ENCODE measurements at regions not wholly inside any gene's neighbourhood (a gene's known extent, or its start where the extent isn't known, plus 50 kb on each side); places are given as distances from the start of the nearest gene placed in this dataset.
"Not testable (repeated sequence)": the region's sequence is repeated elsewhere in the genome, so short reads cannot be mapped to it uniquely, and the experiment has no call there.

DNA sequence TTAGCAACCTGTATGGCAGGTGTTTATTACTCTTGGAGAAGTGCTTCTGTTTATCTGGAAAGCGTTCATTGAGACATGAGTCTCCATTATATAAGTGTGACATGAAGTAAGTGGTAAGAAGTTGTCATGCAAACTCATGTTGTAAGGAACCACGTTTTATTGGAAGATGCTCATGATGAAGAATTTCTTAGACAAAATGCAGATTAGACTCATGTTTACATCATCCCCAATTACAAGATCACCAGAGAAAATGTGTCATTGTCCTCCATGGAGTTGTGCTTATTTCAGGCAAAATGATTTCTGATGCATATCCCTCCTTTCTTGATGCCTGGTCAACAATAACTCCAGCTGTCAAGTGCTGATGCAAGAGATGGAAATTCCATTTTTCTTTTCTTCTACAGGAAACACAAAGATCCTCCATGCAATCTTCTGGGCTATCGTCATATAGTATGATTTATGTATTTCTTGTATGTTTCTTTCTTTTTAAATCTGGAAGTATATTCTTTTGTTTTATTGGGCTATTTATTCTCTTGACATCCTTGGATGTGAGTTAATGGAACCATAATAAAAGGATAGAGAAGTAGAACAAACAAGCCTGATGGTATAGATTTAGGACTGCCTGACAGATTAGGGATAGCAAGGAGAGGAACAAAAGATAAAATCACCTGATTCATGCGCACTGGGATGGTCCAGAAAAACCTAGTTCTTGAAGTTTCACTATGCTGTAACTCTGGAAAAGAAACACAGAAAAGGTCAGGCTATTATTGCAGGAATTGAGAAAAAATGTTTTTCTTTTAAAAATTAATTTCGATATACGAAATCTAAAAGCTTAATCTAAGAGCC, 50.7 kb upstream of the DIAPH3 start:
- Histone ChIP-seq H3K4me1 (ENCODE audit: control insufficient read depth, low read depth, low read length) (no peaks in the 10 kb centered on the region), H3K27me3 (ENCODE audit: control insufficient read depth, insufficient read depth, low read length) (no peaks in the 10 kb centered on the region), H3K27ac (ENCODE audit: low read length) (no peak overlapping the region), H3K9ac (ENCODE audit: low read length) (no peak overlapping the region), H3K36me3 (ENCODE audit: control insufficient read depth, low read depth, low read length) (no peaks in the 10 kb centered on the region), H3K9me3 (ENCODE audit: control insufficient read depth, low read depth, low read length) (no peaks in the 10 kb centered on the region), H3K4me3 (ENCODE audit: low read length) (no peak overlapping the region)

- no peaks in the 10 kb centered on the region for H3K36me3 ChIP-seq (ENCODE audit: control insufficient read depth, low read depth, low read length)
- H3K4me1 ChIP-seq (ENCODE audit: control insufficient read depth, low read depth, low read length), result no peaks in the 10 kb centered on the region
- H3K27me3 ChIP-seq (ENCODE audit: control insufficient read depth, insufficient read depth, low read length), result no peaks in the 10 kb centered on the region
- no peak overlapping the region for H3K27ac ChIP-seq (ENCODE audit: low read length)
- no peak overlapping the region for H3K9ac ChIP-seq (ENCODE audit: low read length)
- no peaks in the 10 kb centered on the region for H3K9me3 ChIP-seq (ENCODE audit: control insufficient read depth, low read depth, low read length)
- H3K4me3 ChIP-seq (ENCODE audit: low read length), result no peak overlapping the region
Measured at GRCh38 chr13:60220072-60220471, 56.3 kb upstream of the DIAPH3 start.

GRCh38 chr13:60221581-60221980, 57.9 kb upstream of the DIAPH3 start:
- H3K27me3 ChIP-seq (ENCODE audit: control insufficient read depth, insufficient read depth, low read length), result no peaks in the 10 kb centered on the region
- H3K27ac ChIP-seq (ENCODE audit: low read length), result no peak overlapping the region
- H3K9ac ChIP-seq (ENCODE audit: low read length), result no peak overlapping the region
- H3K4me1 ChIP-seq (ENCODE audit: control insufficient read depth, low read depth, low read length), result no peaks in the 10 kb centered on the region
- no peak overlapping the region for H3K4me3 ChIP-seq (ENCODE audit: low read length)
- H3K36me3 ChIP-seq (ENCODE audit: control insufficient read depth, low read depth, low read length), result no peaks in the 10 kb centered on the region
- H3K9me3 ChIP-seq (ENCODE audit: control insufficient read depth, low read depth, low read length), result no peaks in the 10 kb centered on the region

DNA sequence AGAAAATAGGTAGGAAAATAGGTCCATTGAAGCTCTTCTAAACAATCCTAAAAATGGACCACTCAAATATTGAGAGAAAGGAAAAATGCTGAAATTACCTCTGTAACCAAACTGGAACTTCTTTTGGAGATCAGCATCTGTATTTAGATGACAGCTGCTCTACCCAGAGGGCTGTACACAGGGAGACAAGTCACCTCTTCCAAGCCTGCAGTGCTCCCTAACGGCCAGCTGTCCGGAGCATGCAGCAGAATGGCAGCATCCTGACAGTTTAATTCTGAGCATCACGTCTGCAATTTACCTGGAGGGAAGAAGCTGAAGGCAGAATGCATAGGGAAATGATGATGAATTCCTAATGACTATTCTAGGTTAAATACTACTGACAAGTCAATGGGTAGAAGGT, 62.8 kb upstream of the DIAPH3 start:
- no peak overlapping the region for H3K4me3 ChIP-seq (ENCODE audit: low read length)
- no peak overlapping the region for H3K27ac ChIP-seq (ENCODE audit: low read length)
- no peaks in the 10 kb centered on the region for H3K27me3 ChIP-seq (ENCODE audit: control insufficient read depth, insufficient read depth, low read length)
- H3K36me3 ChIP-seq (ENCODE audit: control insufficient read depth, low read depth, low read length), result no peaks in the 10 kb centered on the region
- H3K9me3 ChIP-seq (ENCODE audit: control insufficient read depth, low read depth, low read length), result no peaks in the 10 kb centered on the region
- no peaks in the 10 kb centered on the region for H3K4me1 ChIP-seq (ENCODE audit: control insufficient read depth, low read depth, low read length)
- H3K9ac ChIP-seq (ENCODE audit: low read length), result no peak overlapping the region

- H3K4me3 ChIP-seq (ENCODE audit: low read length), result no peak overlapping the region
- H3K27ac ChIP-seq (ENCODE audit: low read length), result no peak overlapping the region
- no peaks in the 10 kb centered on the region for H3K27me3 ChIP-seq (ENCODE audit: control insufficient read depth, insufficient read depth, low read length)
Measured at GRCh38 chr13:60227158-60227557, 63.4 kb upstream of the DIAPH3 start.

DNA sequence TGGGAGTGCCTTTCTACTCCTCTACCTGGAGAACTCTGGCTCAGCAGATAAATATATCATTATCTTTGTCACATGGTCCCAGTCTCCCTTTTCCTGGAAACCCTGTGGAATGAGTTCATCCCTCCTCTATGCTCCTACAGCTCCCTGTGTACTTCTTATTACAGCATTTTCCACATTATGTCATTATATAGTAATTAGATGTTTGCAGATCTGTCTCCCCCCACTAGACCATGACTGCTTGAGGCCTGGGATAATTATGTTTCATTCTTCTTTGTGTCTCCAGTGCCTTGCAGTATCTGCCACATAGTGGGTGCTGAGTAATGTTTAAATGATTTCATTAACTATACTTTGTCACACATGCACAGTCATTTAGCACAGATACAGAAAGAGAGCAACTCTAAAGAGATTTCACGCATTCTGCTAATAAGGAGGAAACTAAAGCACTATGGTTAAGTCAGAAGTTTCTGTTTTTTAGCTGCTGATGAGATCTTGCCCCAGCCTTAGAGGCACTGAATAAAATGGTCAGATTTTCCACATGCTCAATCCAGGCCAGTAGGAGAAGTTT, 66.1 kb upstream of the DIAPH3 start:
- H3K4me3 ChIP-seq (ENCODE audit: low read length), result no peak overlapping the region
- H3K9me3 ChIP-seq (ENCODE audit: control insufficient read depth, low read depth, low read length), result no peaks in the 10 kb centered on the region
- H3K4me1 ChIP-seq (ENCODE audit: control insufficient read depth, low read depth, low read length), result no peaks in the 10 kb centered on the region
- no peaks in the 10 kb centered on the region for H3K27me3 ChIP-seq (ENCODE audit: control insufficient read depth, insufficient read depth, low read length)
- no peak overlapping the region for H3K27ac ChIP-seq (ENCODE audit: low read length)
- no peaks in the 10 kb centered on the region for H3K36me3 ChIP-seq (ENCODE audit: control insufficient read depth, low read depth, low read length)
- H3K9ac ChIP-seq (ENCODE audit: low read length), result no peak overlapping the region

More at GRCh38 chr13:60227158-60227557, 63.4 kb upstream of the DIAPH3 start:
- no peaks in the 10 kb centered on the region for H3K36me3 ChIP-seq (ENCODE audit: control insufficient read depth, low read depth, low read length)
- no peaks in the 10 kb centered on the region for H3K4me1 ChIP-seq (ENCODE audit: control insufficient read depth, low read depth, low read length)
- no peak overlapping the region for H3K9ac ChIP-seq (ENCODE audit: low read length)
- no peaks in the 10 kb centered on the region for H3K9me3 ChIP-seq (ENCODE audit: control insufficient read depth, low read depth, low read length)

DNA sequence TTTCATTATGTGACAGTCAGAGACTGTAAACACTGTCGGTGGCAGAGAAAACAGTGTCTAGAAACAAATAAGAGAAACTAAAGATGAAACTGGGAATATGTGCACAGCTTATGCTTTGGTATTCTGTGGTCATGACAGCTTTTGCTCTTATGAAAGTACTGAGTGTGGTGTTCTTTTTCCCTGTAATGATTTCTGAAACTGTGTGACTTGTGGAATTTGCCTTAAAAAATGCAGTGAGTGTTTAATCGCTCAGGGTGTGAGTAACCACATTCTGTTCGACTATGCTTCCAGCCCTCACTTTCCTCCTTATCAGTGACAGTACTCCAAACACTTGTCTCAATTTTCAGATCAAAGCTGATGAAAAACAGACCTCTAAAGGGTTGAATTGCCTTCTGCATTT, 66.9 kb upstream of the DIAPH3 start:
- Histone ChIP-seq H3K36me3 (ENCODE audit: control insufficient read depth, low read depth, low read length) (no peaks in the 10 kb centered on the region), H3K4me3 (ENCODE audit: low read length) (no peak overlapping the region), H3K27ac (ENCODE audit: low read length) (no peak overlapping the region), H3K9ac (ENCODE audit: low read length) (no peak overlapping the region), H3K9me3 (ENCODE audit: control insufficient read depth, low read depth, low read length) (no peaks in the 10 kb centered on the region), H3K27me3 (ENCODE audit: control insufficient read depth, insufficient read depth, low read length) (no peaks in the 10 kb centered on the region), H3K4me1 (ENCODE audit: control insufficient read depth, low read depth, low read length) (no peaks in the 10 kb centered on the region)

GRCh38 chr13:60242043-60242595, 78.4 kb upstream of the DIAPH3 start:
- Histone ChIP-seq H3K4me1 (ENCODE audit: control insufficient read depth, low read depth, low read length) (no peaks in the 10 kb centered on the region), H3K9me3 (ENCODE audit: control insufficient read depth, low read depth, low read length) (no peaks in the 10 kb centered on the region), H3K9ac (ENCODE audit: low read length) (no peak overlapping the region), H3K27me3 (ENCODE audit: control insufficient read depth, insufficient read depth, low read length) (no peaks in the 10 kb centered on the region), H3K27ac (ENCODE audit: low read length) (no peak overlapping the region), H3K4me3 (ENCODE audit: low read length) (no peak overlapping the region), H3K36me3 (ENCODE audit: control insufficient read depth, low read depth, low read length) (no peaks in the 10 kb centered on the region)

- H3K27me3 ChIP-seq (ENCODE audit: control insufficient read depth, insufficient read depth, low read length), result no peaks in the 10 kb centered on the region
- no peak overlapping the region for H3K4me3 ChIP-seq (ENCODE audit: low read length)
- H3K36me3 ChIP-seq (ENCODE audit: control insufficient read depth, low read depth, low read length), result no peaks in the 10 kb centered on the region
- no peaks in the 10 kb centered on the region for H3K4me1 ChIP-seq (ENCODE audit: control insufficient read depth, low read depth, low read length)
- no peaks in the 10 kb centered on the region for H3K9me3 ChIP-seq (ENCODE audit: control insufficient read depth, low read depth, low read length)
- H3K27ac ChIP-seq (ENCODE audit: low read length), result no peak overlapping the region
- H3K9ac ChIP-seq (ENCODE audit: low read length), result no peak overlapping the region
Measured at GRCh38 chr13:60244381-60244780, 80.7 kb upstream of the DIAPH3 start.

DNA sequence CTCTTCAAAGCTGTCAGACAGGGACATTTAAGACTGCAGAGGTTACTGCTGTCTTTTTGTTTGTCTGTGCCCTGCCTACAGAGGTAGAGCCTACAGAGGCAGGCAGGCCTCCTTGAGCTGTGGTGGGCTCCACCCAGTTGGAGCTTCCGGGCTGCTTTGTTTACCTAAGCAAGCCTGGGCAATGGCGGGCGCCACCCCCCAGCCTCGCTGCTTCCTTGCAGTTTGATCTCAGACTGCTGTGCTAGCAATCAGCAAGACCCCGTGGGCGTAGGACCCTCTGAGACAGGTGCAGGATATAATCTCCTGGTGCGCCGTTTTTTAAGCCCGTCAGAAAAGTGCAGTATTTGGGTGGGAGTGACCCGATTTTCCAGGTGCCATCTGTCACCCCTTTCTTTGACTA, 87.7 kb upstream of the DIAPH3 start:
- H3K4me1 ChIP-seq (ENCODE audit: control insufficient read depth, low read depth, low read length); H3K27ac ChIP-seq (ENCODE audit: low read length); H3K9ac ChIP-seq (ENCODE audit: low read length); H3K27me3 ChIP-seq (ENCODE audit: control insufficient read depth, insufficient read depth, low read length); H3K9me3 ChIP-seq (ENCODE audit: control insufficient read depth, low read depth, low read length); H3K36me3 ChIP-seq (ENCODE audit: control insufficient read depth, low read depth, low read length); H3K4me3 ChIP-seq (ENCODE audit: low read length): not testable (repeated sequence)

- no peak overlapping the region for H3K4me3 ChIP-seq (ENCODE audit: low read length)
- no peaks in the 10 kb centered on the region for H3K36me3 ChIP-seq (ENCODE audit: control insufficient read depth, low read depth, low read length)
- no peak overlapping the region for H3K9ac ChIP-seq (ENCODE audit: low read length)
- H3K27me3 ChIP-seq (ENCODE audit: control insufficient read depth, insufficient read depth, low read length), result no peaks in the 10 kb centered on the region
- no peak overlapping the region for H3K27ac ChIP-seq (ENCODE audit: low read length)
- peaks cover 6% of the 10 kb centered on the region for H3K9me3 ChIP-seq (ENCODE audit: control insufficient read depth, low read depth, low read length)
- H3K4me1 ChIP-seq (ENCODE audit: control insufficient read depth, low read depth, low read length), result peaks cover 20% of the 10 kb centered on the region
Measured at GRCh38 chr13:60258349-60258748, 94.6 kb upstream of the DIAPH3 start.

DNA sequence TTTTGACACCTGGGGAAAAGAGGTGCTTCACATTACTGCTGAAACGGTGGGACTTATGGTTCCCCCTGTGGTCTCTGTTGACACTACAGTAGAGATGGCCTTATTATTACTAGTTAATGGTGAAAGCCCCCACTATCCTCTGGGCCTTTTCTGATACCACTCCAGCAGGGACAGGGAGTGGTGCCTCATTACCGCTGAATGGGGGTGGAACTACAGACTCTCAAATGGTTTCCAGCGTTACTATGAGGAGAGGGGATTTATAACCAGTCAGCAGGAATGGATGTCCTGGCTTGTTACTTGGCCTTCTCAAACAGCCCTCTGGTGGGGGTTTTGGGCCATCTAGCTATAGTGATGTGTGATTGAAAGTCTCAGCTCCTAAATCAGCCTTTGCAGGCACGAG, 96.7 kb upstream of the DIAPH3 start:
- Histone ChIP-seq H3K27ac (ENCODE audit: low read length) (no peak overlapping the region), H3K27me3 (ENCODE audit: control insufficient read depth, insufficient read depth, low read length) (no peaks in the 10 kb centered on the region), H3K9ac (ENCODE audit: low read length) (no peak overlapping the region), H3K36me3 (ENCODE audit: control insufficient read depth, low read depth, low read length) (no peaks in the 10 kb centered on the region), H3K4me3 (ENCODE audit: low read length) (no peak overlapping the region), H3K9me3 (ENCODE audit: control insufficient read depth, low read depth, low read length) (peaks cover 6% of the 10 kb centered on the region), H3K4me1 (ENCODE audit: control insufficient read depth, low read depth, low read length) (peaks cover 20% of the 10 kb centered on the region)
